ENCODE measurements at regions not wholly inside any gene's neighbourhood (a gene's known extent, or its start where the extent isn't known, plus 50 kb on each side); places are given as distances from the start of the nearest gene placed in this dataset.

GRCh38 chr7:84786073-84786472 is 400.8 kb downstream of the SEMA3D start:
- Histone ChIP-seq H3K27me3 (ENCODE audit: insufficient read depth, poor library complexity, severe bottlenecking) (no peaks in the 10 kb centered on the region), H3K36me3 (ENCODE audit: low read depth) (no peaks in the 10 kb centered on the region), H3K4me1 (ENCODE audit: insufficient read depth, poor library complexity, severe bottlenecking) (no peaks in the 10 kb centered on the region), H3K9me3 (ENCODE audit: severe bottlenecking) (no peaks in the 10 kb centered on the region), H3K4me3 (ENCODE audit: severe bottlenecking) (no peak overlapping the region), H3K27ac (ENCODE audit: poor library complexity, severe bottlenecking) (no peak overlapping the region)
- TF ChIP-seq CTCF (IDR thresholded peaks at IDR 0.05; ENCODE audit: poor library complexity, severe bottlenecking) = no peak
- ATAC-seq (ENCODE audit: low read depth) (no peak), DNase-seq (ENCODE audit: low spot score) (no peak)

DNA sequence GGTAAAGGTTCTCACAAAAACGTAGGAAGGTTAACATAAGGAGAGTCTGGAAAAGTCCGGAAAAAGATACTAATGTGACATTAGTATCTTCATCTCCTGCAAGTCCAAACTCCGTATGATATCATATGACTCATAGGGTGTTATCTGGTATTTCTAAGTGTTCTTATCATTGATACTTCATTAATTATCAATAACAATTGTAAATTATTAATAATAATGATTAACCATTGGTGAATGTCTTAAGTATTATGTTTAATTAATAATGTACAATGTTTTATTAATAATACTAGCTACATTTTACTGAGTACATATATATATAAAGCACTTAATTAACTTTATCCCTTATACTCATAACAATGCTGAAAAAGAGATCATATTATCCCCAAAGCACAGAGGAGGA is 402.4 kb downstream of the SEMA3D start:
- no peak for TF ChIP-seq CTCF (IDR thresholded peaks at IDR 0.05; ENCODE audit: poor library complexity, severe bottlenecking)
- no peaks in the 10 kb centered on the region for H3K27me3 ChIP-seq (ENCODE audit: insufficient read depth, poor library complexity, severe bottlenecking)
- no peak for DNase-seq (ENCODE audit: low spot score)
- no peak for ATAC-seq (ENCODE audit: low read depth)
- H3K36me3 ChIP-seq (ENCODE audit: low read depth) = no peaks in the 10 kb centered on the region
- no peaks in the 10 kb centered on the region for H3K4me1 ChIP-seq (ENCODE audit: insufficient read depth, poor library complexity, severe bottlenecking)
- H3K4me3 ChIP-seq (ENCODE audit: severe bottlenecking) = no peak overlapping the region
- no peak overlapping the region for H3K27ac ChIP-seq (ENCODE audit: poor library complexity, severe bottlenecking)
- no peaks in the 10 kb centered on the region for H3K9me3 ChIP-seq (ENCODE audit: severe bottlenecking)

GRCh38 chr7:84783141-84783778 is 403.6 kb downstream of the SEMA3D start:
- Histone ChIP-seq H3K4me1 (ENCODE audit: insufficient read depth, poor library complexity, severe bottlenecking) (no peaks in the 10 kb centered on the region), H3K9me3 (ENCODE audit: severe bottlenecking) (no peaks in the 10 kb centered on the region), H3K27me3 (ENCODE audit: insufficient read depth, poor library complexity, severe bottlenecking) (no peaks in the 10 kb centered on the region), H3K4me3 (ENCODE audit: severe bottlenecking) (no peak overlapping the region), H3K27ac (ENCODE audit: poor library complexity, severe bottlenecking) (no peak overlapping the region), H3K36me3 (ENCODE audit: low read depth) (no peaks in the 10 kb centered on the region)
- DNase-seq (ENCODE audit: low spot score) = no peak
- no peak for TF ChIP-seq CTCF (IDR thresholded peaks at IDR 0.05; ENCODE audit: poor library complexity, severe bottlenecking)
- ATAC-seq (ENCODE audit: low read depth) = no peak

- Histone ChIP-seq H3K27ac (ENCODE audit: poor library complexity, severe bottlenecking) (no peak overlapping the region), H3K27me3 (ENCODE audit: insufficient read depth, poor library complexity, severe bottlenecking) (no peaks in the 10 kb centered on the region), H3K36me3 (ENCODE audit: low read depth) (no peaks in the 10 kb centered on the region), H3K9me3 (ENCODE audit: severe bottlenecking) (no peaks in the 10 kb centered on the region), H3K4me1 (ENCODE audit: insufficient read depth, poor library complexity, severe bottlenecking) (no peaks in the 10 kb centered on the region), H3K4me3 (ENCODE audit: severe bottlenecking) (no peak overlapping the region)
- TF ChIP-seq CTCF (IDR thresholded peaks at IDR 0.05; ENCODE audit: poor library complexity, severe bottlenecking) = no peak
- no peak for DNase-seq (ENCODE audit: low spot score)
- no peak for ATAC-seq (ENCODE audit: low read depth)
Measured at GRCh38 chr7:84781838-84782237, 405.0 kb downstream of the SEMA3D start.

Measured in RWPE2 (cell line).